GM19035 (cell line): ENCODE measurements at regions not wholly inside any gene's neighbourhood (a gene's known extent, or its start where the extent isn't known, plus 50 kb on each side); places are given as distances from the start of the nearest gene placed in this dataset.

ENCODE experiments used
- ATAC-seq: cut with Tn5 transposase; IDR thresholded peaks from one replicate; pipeline ENCODE4 v1.9.1; 2021; ENCODE audit not compliant: unreplicated experiment

DNA sequence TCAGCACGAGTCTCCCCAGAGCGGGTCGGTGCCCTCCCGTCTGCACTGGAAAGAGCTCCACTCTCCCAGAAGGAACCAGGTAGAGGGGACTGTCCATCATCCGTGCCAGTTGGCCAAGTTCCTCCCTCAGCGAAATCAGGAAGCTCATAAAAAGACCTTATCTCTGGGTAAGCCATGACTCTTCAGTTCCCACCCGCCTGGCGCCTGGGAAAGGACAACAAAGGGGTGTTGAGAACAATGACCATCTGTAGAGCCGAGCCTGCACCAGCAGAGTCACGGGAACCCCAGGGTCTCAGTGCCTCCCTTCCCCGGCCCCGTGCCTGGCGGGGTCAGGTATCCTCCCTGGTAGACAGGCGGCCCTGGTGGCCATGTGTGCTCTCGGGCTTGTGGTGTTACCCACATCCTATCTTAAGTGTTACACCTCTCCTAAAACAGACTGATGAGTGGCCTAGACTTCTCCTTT, 190.7 kb downstream of the AXIN2 start:
- no peak for ATAC-seq

- ATAC-seq = no peak
Measured at GRCh38 chr17:65368341-65368740, 193.1 kb downstream of the AXIN2 start.

GRCh38 chr17:65366102-65366844, 195.2 kb downstream of the AXIN2 start:
- no peak for ATAC-seq

GRCh38 chr17:65365169-65365568, 196.3 kb downstream of the AXIN2 start:
- no peak for ATAC-seq

GRCh38 chr17:65364438-65364837, 197.0 kb downstream of the AXIN2 start:
- no peak for ATAC-seq

DNA sequence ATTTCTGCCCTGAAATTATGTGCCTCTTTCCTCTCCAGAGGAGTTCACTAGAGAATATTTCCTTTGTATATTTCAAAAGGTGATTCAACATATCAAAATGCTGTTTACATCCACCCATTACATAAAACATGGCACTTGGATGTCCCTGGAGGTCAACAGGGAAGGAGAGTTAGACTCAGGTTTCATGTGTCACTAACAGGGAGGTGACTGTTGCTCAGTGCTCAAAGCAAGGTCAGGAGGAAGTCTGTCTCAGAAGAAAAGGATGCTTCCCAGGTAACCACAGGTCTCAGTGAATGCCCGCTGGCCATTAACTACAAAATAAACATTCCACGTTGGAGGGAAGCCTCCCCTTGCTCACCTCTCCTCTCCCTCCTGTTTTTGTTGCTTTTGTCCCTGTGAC, 198.6 kb downstream of the AXIN2 start:
- no peak for ATAC-seq

DNA sequence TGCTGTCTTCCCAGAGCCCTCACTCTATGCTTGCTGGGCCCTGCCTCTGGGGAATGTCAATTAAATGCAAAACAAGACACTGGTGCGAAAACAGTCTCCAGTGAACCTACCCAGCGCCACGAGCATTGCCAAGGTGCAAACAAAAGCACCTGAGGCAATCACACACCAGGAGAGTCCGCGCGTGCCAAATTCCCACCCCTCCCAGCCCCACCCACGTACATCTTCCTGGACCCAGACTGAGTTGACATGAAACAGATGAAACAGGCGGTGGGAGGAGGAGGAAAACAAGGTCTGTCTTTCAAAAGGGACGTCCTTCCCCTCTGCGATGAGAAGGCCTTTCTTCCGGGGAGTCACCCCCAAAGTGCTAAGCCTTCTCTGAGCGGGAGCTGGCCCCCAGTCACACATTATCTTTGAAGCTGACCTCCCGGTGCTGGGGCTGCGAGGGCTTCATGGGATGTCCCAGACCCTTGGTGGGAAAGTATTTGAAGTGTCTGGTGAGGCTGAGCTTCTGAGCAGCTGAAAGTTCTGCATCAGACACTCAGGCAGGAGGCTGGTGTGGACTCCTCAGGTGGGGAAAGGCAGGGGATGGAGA, 200.4 kb downstream of the AXIN2 start:
- ATAC-seq = no peak

DNA sequence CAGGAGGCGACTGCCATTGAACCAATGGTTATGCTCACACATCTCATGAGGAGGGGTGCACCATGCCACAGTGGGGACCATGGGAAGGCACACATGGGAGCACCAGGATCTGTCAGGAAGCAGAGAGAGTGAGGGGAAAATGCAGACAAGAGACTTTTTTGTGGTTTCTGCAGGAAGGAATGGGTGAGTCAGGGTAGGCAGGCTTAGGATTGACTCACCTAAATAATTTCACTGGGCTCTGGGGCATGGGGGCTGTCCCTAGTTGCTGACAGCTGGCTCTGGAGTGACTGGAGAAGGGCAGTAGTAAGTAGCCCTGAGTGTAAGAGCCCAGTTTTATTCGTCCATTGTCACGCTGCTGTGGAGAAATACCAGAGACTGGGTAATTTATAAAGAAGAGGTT, 202.4 kb downstream of the AXIN2 start:
- ATAC-seq = no peak

GRCh38 chr17:65356536-65356935, 204.9 kb downstream of the AXIN2 start:
- no peak for ATAC-seq

GRCh38 chr17:65355246-65355645, 206.2 kb downstream of the AXIN2 start:
- ATAC-seq = no peak

- ATAC-seq = no peak
Measured at GRCh38 chr17:65349916-65350315, 211.5 kb downstream of the AXIN2 start.

GRCh38 chr17:65346166-65346565, 209.0 kb downstream of the RGS9 start:
- ATAC-seq = no peak

DNA sequence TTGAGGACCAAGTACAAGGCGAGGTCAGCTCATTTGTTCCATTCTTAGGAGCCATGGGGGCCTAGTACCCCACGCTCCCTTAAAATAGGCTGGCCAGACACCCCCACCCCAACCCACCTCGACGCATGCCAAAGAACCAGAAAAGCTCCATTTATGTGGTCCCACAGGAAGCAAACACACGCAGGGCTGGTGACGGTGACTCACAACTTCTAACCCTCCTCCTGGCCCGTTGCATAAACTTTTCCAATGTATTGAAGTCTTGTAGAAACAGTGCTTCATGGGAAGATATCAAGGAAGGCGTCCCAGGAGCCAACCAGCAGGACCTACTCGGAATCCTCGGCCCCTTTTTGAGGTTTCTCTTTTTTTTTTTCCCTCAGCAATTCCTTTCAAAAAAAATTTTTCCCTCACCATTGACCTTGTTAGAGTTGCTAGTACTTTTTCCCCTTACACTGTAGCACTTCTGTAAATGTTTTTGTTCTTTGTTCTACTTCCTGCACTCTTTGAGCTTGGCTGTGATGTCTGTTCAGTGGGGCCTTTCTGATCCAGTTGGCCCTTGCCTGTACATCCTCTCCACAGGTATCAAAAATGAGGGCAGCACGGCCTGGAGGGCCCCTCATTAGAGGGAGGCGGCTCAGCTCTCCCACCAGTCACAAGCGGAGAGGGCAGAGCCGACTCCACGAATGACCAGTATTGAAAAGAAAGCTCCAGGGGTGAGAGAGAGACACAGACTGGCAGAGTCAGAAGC, 208.3 kb downstream of the RGS9 start:
- ATAC-seq = no peak

DNA sequence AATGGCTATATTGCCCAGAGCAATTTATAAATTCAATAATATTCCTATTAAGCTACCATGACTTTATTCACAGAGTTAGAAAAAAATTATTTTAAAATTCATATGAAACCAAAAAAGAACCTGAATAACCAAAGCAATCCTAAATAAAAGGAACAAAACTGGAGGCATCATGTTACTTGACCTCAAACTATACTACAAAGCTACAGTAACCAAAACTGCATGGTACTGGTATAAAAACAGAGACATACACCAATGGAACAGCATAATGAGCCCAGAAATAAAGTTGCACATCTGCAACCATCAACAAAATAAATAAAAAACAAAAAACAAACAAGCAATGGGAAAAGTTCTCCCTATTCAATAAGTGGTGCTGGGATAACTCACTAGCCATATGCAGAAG, 203.2 kb downstream of the RGS9 start:
- no peak for ATAC-seq

DNA sequence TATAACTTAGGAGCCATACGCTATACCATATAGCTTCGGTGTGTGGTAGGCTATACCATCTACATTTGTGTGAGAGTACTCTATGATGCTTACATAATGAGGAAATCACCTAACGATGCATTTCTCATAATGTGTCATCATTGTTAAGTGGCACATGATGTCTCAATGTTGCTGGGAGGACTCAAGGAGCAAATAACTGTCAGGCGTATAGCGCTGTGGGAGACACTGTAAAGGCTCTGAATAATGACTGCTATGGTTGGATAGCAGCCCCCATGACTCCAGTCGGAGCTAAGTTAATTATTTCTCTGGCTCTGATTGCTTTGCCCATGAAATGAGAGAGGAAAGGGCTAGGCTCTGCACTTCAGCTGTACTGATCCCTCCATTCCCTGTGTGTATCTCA, 197.2 kb downstream of the RGS9 start:
- ATAC-seq = no peak

DNA sequence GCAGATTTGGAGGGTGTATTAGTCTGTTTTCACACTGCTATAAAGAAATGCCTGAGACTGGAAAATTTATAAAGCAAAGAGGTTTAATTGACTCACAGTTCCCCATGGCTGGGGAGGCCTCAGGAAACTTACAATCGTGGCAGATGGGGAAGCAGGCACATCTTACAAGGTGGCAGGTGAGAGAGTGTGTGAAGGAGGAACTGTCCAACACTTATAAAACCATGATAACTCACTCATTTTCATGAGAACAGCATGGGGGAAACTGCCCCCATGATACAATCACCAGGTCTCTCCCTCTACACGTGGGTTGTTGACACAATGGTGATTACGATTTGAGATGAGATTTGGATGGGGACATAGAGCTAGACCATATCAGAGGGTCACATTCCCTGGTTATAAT, 195.6 kb downstream of the RGS9 start:
- ATAC-seq = no peak

GRCh38 chr17:65332375-65332774, 195.2 kb downstream of the RGS9 start:
- ATAC-seq = no peak

- no peak for ATAC-seq
Measured at GRCh38 chr17:65328567-65328966, 191.4 kb downstream of the RGS9 start.

GRCh38 chr17:65324611-65325342, 187.6 kb downstream of the RGS9 start:
- no peak for ATAC-seq

- ATAC-seq = no peak
Measured at GRCh38 chr17:65323049-65323448, 185.9 kb downstream of the RGS9 start.

DNA sequence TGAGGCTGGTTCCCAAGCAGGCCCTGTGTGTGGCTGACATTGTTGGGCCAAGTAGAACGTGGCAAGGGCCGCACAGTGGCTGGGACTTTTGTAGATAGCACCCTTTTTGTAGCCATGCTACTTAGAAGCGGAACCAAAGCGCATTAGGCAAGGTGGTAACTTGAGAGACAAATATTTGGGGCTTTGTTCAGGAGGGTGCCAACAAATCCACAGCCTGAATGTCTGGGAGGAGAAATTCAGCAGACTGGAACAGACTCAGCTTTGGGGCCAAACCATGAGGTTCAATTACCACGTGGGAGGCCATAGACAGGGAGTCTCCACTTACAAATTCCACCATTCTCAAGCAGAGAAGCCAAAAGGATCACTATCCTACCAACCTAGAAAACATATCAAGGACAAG, 183.7 kb downstream of the RGS9 start:
- no peak for ATAC-seq
